D341Med (cell line): ENCODE measurements at regions not wholly inside any gene's neighbourhood (a gene's known extent, or its start where the extent isn't known, plus 50 kb on each side); places are given as distances from the start of the nearest gene placed in this dataset.

Source experiments
- DNase-seq: peaks from one replicate; pipeline ENCODE4 v3.0.0; 2012; ENCODE audit warnings: low spot score

DNA sequence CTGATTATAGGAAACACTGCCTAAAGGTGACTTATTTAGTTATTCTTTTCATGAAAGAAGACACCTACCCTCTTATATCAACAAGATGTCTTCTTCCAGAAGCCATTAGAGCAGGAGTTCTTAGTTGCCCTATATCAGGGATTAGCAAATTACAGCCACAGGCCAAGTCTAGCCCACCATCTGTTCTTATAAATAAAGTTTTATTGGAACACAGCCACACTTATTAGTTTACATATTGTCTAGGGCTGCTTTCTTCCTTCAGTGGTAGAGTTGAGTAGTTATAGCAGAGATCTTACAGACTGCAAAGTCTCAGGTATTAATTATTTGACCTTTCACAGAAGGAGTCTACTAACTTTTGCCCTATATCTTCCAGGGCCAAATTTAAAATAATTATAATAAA is 157.2 kb upstream of the NOCT start:
- DNase-seq, result no peak

- DNase-seq, result no peak
These were observed 158.2 kb upstream of the NOCT start for GRCh38 chr4:138857416-138857815.

DNA sequence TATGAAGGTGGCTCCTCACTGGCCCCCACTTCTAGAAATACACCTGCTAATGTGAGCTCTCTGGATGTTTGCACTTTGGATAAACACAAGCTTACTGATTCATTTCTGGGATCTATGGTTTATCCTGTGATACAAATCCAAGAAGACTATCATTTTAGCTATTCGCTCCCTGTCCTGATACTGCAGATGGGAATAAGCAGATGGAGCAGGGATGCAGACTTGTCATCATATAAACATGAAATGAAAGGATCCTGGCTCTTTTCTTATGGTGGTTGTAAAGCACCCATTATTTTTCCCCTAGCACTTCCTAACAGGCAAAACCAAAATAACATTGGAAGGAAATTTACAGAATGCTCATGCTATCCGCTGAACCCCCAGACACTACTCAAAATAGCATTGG is 162.9 kb upstream of the NOCT start:
- no peak for DNase-seq

DNA sequence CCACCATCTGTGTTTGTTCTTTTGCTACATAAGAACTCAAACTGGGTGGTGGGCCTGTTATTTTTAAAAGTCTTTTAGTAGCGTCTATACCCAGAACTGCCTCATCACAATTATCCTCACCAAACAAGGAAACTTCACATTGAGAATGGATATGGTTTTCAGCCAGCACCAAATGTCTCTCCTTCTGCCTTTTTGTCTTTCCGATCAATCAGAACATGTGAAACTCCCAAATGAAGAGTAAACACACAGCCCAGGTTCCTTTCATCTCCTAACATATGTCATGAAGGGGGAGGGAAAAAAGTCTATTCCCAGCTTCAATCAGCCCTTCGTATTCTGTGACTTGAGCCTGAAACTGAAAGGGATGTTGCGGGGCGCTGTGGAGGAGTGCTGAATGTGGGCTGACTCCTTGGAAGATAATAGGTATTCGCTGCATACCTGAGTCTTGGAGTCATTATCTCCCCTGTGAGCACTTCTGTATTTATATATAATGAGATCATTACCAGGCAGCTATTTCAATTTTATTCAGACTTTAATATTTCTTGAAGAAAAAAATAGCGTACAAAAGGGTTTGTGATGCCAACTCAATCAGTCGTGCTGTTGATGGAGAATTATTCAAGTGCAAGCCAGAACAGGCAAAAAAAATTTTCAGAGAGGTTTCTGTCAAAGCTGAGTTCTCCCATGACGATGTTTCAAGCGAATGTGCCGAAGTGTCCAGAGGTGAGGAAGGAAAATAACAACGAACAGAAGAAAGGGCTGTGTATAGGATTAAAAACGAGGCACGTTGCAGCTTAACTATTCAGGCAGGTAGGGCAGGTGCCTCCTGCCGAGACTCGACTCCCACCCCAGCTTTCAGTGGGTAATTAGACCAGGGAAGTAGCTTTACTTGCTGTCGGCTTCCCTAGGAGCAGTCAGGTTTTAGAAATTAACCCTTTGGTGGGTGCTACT is 163.9 kb upstream of the NOCT start:
- DNase-seq, result no peak

DNA sequence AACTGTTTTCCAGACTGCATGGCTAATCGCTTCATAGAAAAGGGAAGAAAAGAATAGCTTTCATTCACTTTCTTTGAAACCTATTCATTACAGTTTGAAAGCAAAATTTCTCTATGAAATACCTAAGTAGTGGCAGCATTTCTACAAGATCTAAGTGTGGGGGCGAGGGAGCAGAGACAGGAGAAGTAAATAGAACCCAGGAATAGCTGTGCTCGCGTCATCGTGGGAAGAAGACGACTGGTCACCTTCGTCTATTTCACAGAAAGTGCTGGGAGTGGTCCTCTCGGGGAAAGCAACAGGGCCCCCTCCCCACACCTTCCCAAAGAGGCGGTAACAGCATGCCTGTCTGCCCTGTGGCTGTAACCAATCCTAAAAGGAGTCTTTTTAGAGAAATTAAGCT is 169.9 kb upstream of the NOCT start:
- no peak for DNase-seq

DNA sequence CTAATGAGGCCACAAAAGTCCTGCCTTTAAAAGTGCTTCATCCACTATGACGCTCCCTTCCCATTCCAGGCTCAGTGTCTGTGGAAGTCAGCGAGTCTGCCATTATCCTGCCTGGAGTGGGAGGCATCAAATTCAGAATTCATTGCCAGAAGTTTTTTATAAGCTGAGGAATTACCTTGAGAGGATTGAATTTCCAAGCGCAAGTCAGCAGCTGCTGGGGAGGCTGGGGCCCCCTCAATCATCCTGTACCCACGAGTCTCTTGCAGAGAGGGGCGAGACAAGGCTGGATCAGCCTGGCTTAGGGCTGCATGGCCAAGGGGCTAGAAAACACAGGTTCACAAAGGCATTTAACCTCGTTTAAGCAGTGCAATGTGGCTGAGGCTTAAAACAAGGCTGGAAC is 170.5 kb upstream of the NOCT start:
- peak; percentile 75 for DNase-seq

GRCh38 chr4:138843616-138844015 is 172.0 kb upstream of the NOCT start:
- no peak for DNase-seq

DNA sequence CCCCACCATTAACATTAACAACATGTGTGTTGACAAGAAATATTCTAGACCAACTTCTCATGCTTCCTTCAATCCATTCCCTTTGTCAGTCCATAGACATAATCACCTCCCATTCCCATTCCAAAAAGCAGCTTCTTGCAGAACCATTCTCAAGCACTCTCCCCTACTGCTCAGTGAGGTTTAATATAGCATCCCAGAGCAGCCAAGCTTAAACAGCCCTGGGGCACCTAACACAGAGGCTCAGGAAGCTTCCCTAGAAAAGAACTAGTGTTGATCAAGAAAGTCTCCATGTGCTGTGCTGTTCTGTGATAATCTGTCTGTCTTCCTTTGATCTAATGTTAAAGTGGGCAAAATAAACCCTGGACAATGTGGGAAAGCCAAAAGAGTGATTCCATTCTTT is 174.2 kb upstream of the NOCT start:
- DNase-seq, result no peak

DNA sequence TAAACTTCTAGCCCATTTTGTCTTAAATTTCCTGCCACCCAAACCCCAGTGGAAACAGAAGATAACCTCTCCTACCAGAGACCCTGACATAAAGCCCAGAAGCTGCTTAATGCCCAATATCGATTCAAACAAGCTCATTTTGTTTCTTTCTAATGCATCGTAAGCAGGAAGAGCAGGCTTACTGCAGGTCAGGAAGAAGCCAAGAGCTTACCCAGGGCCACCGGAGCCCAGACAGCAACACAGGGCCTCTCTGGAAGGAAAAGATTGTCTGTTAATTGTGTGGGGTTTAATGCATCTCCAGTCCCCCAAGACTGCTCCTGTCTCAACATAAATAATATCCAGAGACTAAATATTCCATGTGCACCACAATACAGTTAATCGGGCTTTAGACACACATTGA is 177.3 kb upstream of the NOCT start:
- DNase-seq, result no peak

DNA sequence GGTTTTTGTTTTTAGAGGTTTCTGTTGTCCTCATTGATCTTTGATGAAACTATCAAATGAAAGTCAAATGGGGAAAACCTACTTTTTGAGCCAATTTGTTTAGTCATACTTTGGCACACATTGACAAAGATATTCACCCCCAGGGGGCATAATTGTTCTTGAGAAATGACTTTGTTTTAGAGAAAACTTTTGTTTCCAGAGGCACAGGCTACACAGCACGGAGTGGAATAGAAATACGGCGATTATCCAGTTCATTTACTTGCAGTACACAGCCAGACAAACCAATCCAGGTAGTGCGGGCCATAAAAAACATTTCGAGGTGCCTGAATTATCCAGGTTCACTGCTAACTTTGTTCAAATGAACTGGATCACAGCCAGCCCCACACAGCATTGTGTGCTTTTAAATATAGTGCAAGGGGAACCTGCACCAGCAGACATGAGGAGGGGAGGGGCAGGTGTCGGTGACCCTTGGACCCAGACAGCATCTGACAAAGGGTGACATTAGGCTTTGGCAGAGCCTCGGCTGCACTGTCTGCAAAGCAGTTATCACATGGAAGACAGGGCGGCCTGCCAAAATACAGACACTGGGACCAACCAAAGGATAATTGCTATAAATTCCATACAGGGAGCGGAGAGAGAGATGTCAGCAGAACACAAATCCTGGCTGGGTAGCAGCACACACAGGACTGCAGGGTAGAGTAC is 179.6 kb upstream of the NOCT start:
- DNase-seq, result no peak

GRCh38 chr4:138833974-138834373 is 181.6 kb upstream of the NOCT start:
- DNase-seq, result no peak

GRCh38 chr4:138832563-138832962 is 183.0 kb upstream of the NOCT start:
- DNase-seq, result no peak

- DNase-seq, result no peak
These were observed 183.6 kb upstream of the NOCT start for GRCh38 chr4:138831948-138832347.

DNA sequence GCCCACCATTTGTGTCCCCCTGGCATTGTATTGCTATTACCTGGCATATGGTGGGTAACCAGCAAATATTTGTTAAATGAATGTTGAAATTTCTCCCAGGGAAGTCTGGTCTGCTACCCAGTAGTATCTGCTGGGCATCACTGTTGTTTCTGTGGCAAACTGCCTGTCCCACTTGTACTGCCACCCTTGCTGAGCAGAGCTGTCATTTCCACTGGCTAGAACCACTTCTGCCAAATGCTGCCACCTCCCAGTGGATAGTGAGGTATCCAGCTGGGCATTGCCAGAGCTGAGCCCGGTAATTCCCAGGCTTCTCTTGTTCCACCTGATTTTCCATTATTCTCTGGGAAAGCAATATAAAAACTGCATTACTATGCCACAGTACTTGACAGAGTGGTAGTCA is 186.7 kb upstream of the NOCT start:
- no peak for DNase-seq

DNA sequence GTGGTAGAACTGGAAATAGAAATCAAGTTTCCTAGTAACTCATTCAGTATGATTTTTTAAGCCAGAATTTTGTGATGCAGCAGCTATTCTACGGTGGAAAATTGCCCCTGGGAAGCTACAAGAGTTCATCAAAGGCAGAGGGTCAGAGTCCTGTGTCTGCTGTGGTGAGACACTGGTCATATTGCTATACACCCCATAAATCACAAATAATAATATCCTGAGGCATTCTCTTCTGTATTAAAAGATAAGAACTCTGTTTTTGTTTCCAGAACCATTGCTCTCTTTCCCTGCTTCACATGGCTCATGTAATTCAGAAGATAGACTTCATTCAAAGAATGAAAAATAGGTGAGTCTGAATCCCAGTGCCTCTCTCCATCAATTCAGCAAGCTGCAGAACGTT is 188.8 kb upstream of the NOCT start:
- DNase-seq, result no peak

- no peak for DNase-seq
These were observed 189.3 kb upstream of the NOCT start for GRCh38 chr4:138826322-138826721.

DNA sequence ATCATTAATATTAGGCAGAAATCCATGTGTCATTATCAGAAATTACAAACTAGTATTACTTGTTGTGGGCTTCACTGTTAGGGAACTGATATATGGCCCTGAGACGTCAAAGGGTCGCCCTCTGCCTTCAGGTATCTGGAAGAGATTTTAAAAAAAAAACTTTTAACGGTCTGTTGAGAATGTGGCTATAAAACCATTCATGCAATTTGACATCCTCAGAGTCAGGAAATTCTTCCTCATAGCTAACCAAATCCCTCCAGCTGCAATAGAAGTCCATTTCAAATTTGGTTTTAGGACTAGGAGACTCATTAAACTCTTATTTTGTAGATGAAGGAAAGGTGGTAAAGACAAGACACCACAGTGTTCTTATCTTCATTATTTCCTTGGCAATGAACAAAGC is 194.2 kb upstream of the NOCT start:
- no peak for DNase-seq

DNA sequence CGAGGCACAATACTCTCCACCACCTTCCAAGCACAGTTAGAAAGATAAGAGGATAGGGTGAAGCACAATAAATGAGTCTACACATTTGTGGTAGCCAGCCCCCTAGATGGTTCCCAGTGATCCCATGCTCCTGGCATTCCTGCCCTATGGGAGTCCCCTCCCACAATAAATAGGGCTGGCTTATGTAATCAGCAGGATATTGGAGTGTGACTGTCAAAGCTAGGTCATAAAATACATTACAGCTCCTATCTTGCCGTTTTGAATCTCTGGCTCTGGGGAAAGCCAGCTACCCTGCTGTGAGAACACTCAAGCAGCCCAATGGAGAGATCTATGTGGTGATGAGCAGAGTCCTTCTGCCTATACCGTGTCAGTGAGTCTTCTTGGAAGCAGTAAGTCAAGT is 198.7 kb upstream of the NOCT start:
- DNase-seq, result no peak

GRCh38 chr4:138815811-138816210 is 199.8 kb upstream of the NOCT start:
- no peak for DNase-seq

GRCh38 chr4:138805736-138806135 is 209.8 kb upstream of the NOCT start:
- DNase-seq, result peak; percentile 41

- no peak for DNase-seq
These were observed 210.9 kb upstream of the NOCT start for GRCh38 chr4:138804711-138805110.

DNA sequence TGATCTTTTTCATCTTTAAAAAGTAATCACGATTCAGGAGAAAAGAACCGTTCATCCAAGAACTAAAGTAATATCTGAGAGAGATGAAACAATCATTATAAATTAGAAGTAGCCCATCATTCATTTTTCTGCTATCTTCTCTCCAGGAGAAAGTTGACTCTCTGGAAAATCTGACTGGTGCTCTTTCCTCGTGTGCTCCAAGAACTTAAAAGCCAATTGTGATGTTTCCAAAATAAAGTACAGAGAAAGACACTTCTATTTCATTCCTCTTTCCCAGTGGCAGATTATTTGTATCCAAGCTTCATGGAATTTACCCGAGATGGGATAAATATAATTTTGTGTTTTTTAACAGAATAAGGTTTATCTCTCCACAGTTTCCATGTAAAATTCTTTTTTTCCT is 212.5 kb upstream of the NOCT start:
- no peak for DNase-seq

DNA sequence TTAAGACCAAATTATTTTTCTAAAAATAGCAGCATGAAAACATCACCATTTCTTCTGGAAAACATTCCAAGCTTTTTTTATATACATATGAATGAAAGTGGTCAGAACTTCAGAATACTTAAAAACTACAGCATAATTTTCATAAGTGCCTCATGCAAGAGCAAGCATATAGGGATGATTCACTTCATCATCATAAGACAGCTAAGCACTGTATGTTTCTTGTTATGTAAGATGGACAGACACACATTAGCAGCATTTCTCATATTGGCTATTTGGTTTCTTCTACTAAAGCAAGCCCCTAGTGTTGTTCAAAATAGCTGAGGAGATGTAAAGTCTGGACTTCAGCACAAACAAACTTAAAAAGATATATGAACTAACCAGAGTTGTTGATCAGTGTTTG is 213.1 kb upstream of the NOCT start:
- DNase-seq, result no peak

DNA sequence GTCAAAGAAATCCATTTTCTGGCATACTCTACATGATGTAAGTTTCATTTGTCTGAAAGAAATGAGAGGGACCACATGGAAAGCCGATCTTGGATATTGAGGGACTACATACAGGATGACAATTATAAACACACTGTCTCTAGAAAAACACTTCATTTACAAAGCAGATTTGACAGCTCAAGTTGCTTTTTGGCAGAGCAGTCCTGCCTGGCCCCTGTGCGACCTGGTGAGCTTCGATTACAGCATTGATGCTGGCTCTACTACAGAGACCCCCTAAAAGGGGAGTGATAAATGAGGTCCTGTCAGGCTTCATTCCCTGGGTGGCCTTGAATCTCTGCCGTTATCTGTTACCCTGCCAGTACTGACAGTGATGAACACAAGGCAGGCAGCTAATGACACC is 215.2 kb upstream of the NOCT start:
- no peak for DNase-seq
